Choroid plexus epithelial cell (primary cell): ENCODE measurements at regions not wholly inside any gene's neighbourhood (a gene's known extent, or its start where the extent isn't known, plus 50 kb on each side); places are given as distances from the start of the nearest gene placed in this dataset.
"Not testable (repeated sequence)": the region's sequence is repeated elsewhere in the genome, so short reads cannot be mapped to it uniquely, and the experiment has no call there.

Experiments used
- DNase-seq: peaks from one replicate; pipeline ENCODE4 v3.0.0-alpha.2; 2010; ENCODE audit warnings: low read depth
- H3K4me3 ChIP-seq: 2 replicates; pipeline ENCODE4 v1.5.1; 2011; ENCODE audit warnings: low read depth, mild to moderate bottlenecking, control low read depth, low read length, moderate library complexity
- TF ChIP-seq, protein P1 (sequence below): conservative IDR thresholded peaks from 2 replicates; pipeline ENCODE4 v1.5.1; 2011; ENCODE audit warnings: low read depth, mild to moderate bottlenecking, control low read depth, inconsistent platforms, low read length, moderate library complexity

DNA sequence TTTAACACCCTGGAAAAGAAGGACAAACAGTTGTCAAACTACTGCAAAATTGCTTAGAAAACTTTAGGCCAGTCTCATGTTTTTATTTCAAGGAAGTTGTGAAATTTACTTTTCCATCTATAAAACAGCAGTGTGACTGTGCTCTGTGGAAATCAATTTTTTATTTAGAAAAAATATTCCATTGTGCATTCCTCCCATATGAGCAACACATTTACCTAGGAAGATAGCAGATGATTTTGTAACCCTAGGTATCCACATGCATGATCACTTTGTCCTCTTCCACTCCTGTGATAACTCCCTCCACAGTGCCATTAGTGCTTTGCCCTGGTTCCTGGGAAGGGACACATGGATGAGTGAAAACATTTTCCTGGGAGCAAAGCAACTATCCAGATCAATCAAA lies 69.4 kb upstream of the GPCPD1 start:
- peak; percentile 43 for DNase-seq
- TF ChIP-seq, protein P1, sequence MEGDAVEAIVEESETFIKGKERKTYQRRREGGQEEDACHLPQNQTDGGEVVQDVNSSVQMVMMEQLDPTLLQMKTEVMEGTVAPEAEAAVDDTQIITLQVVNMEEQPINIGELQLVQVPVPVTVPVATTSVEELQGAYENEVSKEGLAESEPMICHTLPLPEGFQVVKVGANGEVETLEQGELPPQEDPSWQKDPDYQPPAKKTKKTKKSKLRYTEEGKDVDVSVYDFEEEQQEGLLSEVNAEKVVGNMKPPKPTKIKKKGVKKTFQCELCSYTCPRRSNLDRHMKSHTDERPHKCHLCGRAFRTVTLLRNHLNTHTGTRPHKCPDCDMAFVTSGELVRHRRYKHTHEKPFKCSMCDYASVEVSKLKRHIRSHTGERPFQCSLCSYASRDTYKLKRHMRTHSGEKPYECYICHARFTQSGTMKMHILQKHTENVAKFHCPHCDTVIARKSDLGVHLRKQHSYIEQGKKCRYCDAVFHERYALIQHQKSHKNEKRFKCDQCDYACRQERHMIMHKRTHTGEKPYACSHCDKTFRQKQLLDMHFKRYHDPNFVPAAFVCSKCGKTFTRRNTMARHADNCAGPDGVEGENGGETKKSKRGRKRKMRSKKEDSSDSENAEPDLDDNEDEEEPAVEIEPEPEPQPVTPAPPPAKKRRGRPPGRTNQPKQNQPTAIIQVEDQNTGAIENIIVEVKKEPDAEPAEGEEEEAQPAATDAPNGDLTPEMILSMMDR: no peak
- H3K4me3 ChIP-seq: no peak overlapping the region

DNA sequence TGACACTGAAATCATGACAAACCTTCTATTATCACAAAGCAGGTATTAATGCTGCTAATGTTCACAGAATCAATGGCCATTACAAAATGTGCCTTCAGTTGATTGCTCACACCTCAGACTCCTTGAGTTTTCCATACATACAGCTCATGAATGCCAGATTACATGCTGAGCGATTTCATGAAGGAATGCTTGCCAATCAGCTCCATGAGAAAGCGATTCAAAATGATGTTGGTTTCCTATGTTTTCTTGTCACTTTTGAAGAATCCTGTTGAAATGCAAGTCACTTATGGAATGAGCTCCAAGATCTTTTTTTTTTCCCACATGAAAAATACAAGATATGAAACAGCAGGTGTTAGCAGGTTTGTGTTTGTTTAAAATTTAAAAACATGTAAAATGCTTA lies 68.0 kb upstream of the GPCPD1 start:
- no peak overlapping the region for H3K4me3 ChIP-seq
- no peak for DNase-seq
- TF ChIP-seq, protein P1: no peak

DNA sequence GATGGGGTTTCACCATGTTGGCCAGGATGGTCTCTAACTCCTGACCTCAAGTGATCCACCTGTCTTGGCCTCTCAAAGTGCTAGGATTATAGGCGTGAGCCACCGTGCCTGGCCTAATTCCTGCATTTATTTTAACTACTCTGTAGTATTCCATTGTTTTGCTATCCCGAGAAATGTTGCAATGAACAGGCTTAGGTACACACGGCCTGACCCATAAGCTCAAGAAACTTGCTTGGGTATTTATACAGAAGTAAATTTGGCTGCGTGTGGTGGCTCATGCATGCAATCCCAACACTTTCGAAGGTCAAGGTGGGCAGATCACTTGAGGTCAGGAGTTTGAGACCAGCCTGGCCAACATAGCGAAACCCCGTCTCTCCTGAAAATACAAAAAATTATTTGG lies 67.1 kb upstream of the GPCPD1 start:
- not testable (repeated sequence) for H3K4me3 ChIP-seq, DNase-seq

DNA sequence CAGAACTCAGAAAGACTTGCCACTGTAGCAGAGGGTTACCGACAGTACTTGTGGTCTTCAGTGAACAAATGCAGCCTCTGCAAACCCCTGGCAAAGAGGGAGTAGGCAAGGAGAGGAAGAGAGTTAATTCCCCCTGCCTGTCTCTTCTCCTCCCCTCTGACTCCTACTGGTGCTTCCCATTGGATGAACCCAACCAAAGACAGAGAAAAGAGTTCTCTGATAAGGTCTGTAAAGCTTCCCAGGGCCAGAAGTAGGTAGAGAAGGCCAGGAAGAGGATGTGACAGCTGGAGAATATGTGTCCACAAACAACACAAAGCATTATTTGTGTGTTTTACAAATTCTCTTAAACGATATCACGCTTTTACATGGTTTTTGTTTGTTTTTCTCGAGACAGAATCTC lies 66.6 kb upstream of the GPCPD1 start:
- TF ChIP-seq, protein P1: no peak
- no peak for DNase-seq
- H3K4me3 ChIP-seq: no peak overlapping the region

DNA sequence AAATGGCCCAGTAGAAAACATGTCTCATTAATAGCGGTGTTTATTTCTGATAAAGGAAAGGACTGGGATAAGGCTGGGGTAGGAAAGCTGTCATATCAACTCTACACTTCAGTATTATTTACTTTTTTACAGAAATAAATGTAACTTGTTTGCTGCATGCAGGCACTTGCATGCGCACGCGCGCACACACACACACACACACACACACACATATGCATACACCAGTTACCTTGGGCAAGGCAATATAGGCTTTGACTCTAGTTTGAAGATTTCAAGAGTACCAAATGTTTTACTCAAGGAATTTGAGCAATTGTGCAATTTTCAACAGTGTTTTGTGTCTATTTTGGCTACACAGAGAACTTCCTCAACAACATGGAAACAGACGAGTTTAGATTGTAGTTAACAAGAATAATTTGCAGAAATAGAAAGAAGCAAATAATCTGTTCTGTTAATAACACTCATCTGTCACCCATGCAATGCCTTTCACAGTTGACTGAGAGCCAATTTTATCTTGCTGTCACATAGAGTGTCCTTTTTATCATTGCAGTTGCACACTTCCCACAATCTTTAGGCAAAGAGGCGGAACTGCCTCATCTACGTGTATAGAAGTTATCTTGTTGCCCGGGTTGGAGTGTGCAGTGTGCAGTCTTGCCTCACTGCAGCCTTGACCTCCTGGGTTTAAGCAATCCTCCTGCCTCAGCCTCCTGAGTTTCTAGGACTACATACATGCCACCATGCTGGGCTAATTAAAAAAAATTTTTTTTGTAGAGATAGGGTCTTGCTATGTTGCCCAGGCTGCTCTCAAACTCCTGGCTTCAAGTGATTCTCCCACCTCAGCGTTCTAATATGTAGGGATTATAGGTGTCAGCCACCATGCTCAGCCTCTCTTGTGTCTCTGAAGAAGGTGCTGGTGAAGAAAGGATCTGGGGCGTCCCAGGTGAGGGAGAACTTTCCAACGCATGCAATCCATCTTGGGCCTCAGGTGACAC lies 64.6 kb upstream of the GPCPD1 start:
- peak; percentile 30 for DNase-seq
- TF ChIP-seq, protein P1: no peak
- no peak overlapping the region for H3K4me3 ChIP-seq

DNA sequence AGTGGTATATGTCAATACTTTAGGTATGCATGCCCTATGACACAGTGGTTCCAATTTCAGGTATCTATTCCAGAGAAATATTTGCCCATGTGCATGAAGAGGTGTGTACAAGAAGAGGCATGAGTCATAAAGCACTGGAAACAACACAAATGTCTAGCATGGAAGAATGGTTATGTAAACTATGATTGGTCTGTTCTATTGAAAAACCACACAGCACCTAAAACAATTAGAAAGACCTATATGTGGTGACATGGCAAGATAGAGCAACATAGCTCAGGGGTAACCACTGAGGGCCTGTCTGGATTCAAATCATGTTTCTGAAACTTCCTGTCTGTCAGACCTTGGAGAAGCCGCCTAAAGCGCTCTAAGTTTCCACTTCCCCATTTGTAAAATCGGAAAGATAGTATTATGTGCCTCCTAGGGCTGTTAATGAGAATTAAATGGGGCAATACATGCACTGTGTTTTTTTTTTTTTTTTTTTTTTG lies 63.4 kb upstream of the GPCPD1 start:
- TF ChIP-seq, protein P1: no peak
- DNase-seq: peak; percentile 53
- no peak overlapping the region for H3K4me3 ChIP-seq

DNA sequence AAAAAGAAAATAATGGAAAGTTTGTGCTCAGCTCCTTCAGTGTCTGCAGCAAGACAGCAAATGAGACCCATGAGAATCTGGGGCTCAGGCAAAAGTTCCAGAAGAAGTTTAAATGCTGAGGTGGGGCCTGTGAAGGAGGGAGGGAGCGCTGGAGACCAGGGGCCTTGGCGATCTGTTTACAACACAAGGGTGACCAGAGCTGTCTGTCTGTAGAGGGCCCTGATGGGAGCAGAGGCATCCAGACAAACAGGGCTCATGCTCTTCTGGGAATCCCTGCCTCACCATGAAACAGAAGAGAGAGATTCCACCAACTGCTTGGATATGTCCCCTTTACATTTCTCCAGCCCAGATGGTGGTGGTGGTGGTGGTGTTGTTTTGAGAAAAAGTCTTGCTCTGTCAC lies 60.1 kb upstream of the GPCPD1 start:
- no peak overlapping the region for H3K4me3 ChIP-seq
- DNase-seq: no peak
- TF ChIP-seq, protein P1: no peak
